ENCODE measurements at regions not wholly inside any gene's neighbourhood (a gene's known extent, or its start where the extent isn't known, plus 50 kb on each side); places are given as distances from the start of the nearest gene placed in this dataset.

DNA sequence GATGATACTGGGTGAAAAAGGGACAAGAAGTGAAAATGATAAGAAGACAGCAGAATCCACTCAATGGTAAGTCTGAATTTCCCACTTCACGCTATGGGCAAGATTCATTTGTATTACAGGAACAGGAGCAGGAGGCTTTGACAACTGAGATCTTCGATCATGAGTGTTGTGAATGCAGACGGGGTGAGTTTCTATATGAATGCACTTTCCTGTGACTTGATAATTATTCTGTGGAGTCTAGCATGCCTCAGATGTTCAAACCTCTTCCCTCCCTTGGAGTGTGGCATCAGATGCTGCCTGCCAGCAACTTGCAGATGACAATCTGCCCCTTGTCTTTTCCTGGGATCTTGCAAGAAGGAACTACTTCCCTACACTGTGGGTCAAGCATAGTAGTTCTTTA is 225.4 kb downstream of the HLX start:
- no peak for TF ChIP-seq POLR2A (IDR thresholded peaks at IDR 0.05; ENCODE audit: low read depth, low read length)
- TF ChIP-seq, protein P1, sequence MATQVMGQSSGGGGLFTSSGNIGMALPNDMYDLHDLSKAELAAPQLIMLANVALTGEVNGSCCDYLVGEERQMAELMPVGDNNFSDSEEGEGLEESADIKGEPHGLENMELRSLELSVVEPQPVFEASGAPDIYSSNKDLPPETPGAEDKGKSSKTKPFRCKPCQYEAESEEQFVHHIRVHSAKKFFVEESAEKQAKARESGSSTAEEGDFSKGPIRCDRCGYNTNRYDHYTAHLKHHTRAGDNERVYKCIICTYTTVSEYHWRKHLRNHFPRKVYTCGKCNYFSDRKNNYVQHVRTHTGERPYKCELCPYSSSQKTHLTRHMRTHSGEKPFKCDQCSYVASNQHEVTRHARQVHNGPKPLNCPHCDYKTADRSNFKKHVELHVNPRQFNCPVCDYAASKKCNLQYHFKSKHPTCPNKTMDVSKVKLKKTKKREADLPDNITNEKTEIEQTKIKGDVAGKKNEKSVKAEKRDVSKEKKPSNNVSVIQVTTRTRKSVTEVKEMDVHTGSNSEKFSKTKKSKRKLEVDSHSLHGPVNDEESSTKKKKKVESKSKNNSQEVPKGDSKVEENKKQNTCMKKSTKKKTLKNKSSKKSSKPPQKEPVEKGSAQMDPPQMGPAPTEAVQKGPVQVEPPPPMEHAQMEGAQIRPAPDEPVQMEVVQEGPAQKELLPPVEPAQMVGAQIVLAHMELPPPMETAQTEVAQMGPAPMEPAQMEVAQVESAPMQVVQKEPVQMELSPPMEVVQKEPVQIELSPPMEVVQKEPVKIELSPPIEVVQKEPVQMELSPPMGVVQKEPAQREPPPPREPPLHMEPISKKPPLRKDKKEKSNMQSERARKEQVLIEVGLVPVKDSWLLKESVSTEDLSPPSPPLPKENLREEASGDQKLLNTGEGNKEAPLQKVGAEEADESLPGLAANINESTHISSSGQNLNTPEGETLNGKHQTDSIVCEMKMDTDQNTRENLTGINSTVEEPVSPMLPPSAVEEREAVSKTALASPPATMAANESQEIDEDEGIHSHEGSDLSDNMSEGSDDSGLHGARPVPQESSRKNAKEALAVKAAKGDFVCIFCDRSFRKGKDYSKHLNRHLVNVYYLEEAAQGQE (IDR thresholded peaks at IDR 0.05; ENCODE audit: low read depth, low read length) = no peak
- TF ChIP-seq SMC3 (IDR thresholded peaks at IDR 0.05; ENCODE audit: borderline replicate concordance, low read length) = no peak
- TF ChIP-seq EP300 (IDR thresholded peaks at IDR 0.05; ENCODE audit: borderline replicate concordance in 1 of 2, control insufficient read depth in 1 of 2, low read depth in 2 of 2, low read length in 2 of 2) = no peak
